Astrocyte (in vitro differentiated cells and primary cell): ENCODE measurements at regions not wholly inside any gene's neighbourhood (a gene's known extent, or its start where the extent isn't known, plus 50 kb on each side); places are given as distances from the start of the nearest gene placed in this dataset.

Source experiments
- DNase-seq: peaks from one replicate; pipeline ENCODE4 v3.0.0-alpha.2; 2010; ENCODE audit warnings: low read depth
- FAIRE-seq: peaks from 2 replicates; lab custom pipeline; 2011; peaks lifted over from hg19 to GRCh38; lab: Jason Lieb, UNC
- H2AFZ ChIP-seq: 2 replicates; pipeline ENCODE4 v1.6.0; 2012; ENCODE audit warnings: low read depth, low read length, inconsistent platforms
- H3K27ac ChIP-seq: 2 replicates; pipeline ENCODE4 v1.5.1; 2011; ENCODE audit warnings: low read depth, low read length, inconsistent platforms
- H3K27me3 ChIP-seq: 2 replicates; pipeline ENCODE4 v1.6.0; 2011; ENCODE audit warnings: low read length, inconsistent platforms; ENCODE audit not compliant: insufficient read depth
- H3K36me3 ChIP-seq: 2 replicates; pipeline ENCODE4 v1.5.1; 2011; ENCODE audit warnings: low read length, inconsistent platforms; ENCODE audit not compliant: insufficient read depth
- H3K4me1 ChIP-seq: 2 replicates; pipeline ENCODE4 v1.5.1; 2011; ENCODE audit warnings: low read length, inconsistent platforms; ENCODE audit not compliant: insufficient read depth
- H3K4me2 ChIP-seq: 2 replicates; pipeline ENCODE4 v1.6.0; 2012; ENCODE audit warnings: low read length, inconsistent platforms
- H3K4me3 ChIP-seq: 2 replicates; pipeline ENCODE4 v1.5.1; 2011; ENCODE audit warnings: low read depth, mild to moderate bottlenecking, low read length, inconsistent platforms; ENCODE audit not compliant: insufficient read depth
- H3K79me2 ChIP-seq: 2 replicates; pipeline ENCODE4 v1.6.0; 2012; ENCODE audit warnings: mild to moderate bottlenecking, low read length, inconsistent platforms; ENCODE audit not compliant: insufficient read depth
- H3K9ac ChIP-seq: 2 replicates; pipeline ENCODE4 v1.6.0; 2012; ENCODE audit warnings: mild to moderate bottlenecking, low read length, inconsistent platforms
- H3K9me3 ChIP-seq: 2 replicates; pipeline ENCODE4 v1.5.1; 2012; ENCODE audit warnings: low read depth, mild to moderate bottlenecking, low read length, inconsistent platforms; ENCODE audit not compliant: insufficient read depth
- H4K20me1 ChIP-seq: 2 replicates; pipeline ENCODE4 v1.6.0; 2012; ENCODE audit warnings: low read length, inconsistent platforms; ENCODE audit not compliant: insufficient read depth
- H3K27ac Mint-ChIP-seq: one replicate; pipeline ENCODE4 v1.8.0; 2021; ENCODE audit warnings: mild to moderate bottlenecking, mixed read lengths; ENCODE audit not compliant: unreplicated experiment
- H3K27me3 Mint-ChIP-seq: one replicate; pipeline ENCODE4 v1.8.0; 2021; ENCODE audit warnings: low read depth, mixed read lengths; ENCODE audit not compliant: unreplicated experiment
- H3K36me3 Mint-ChIP-seq: one replicate; pipeline ENCODE4 v1.8.0; 2021; ENCODE audit warnings: low read depth, mixed read lengths; ENCODE audit not compliant: unreplicated experiment
- H3K4me1 Mint-ChIP-seq: one replicate; pipeline ENCODE4 v1.8.0; 2021; ENCODE audit warnings: low read depth, mixed read lengths; ENCODE audit not compliant: unreplicated experiment
- H3K4me3 Mint-ChIP-seq: one replicate; pipeline ENCODE4 v1.8.0; 2021; ENCODE audit warnings: mild to moderate bottlenecking, moderate library complexity, mixed read lengths; ENCODE audit not compliant: unreplicated experiment
- H3K9me3 Mint-ChIP-seq: one replicate; pipeline ENCODE4 v1.8.0; 2021; ENCODE audit warnings: mild to moderate bottlenecking, mixed read lengths; ENCODE audit not compliant: unreplicated experiment
- CTCF ChIP-seq: IDR thresholded peaks from 2 replicates; pipeline ENCODE4 v1.5.1; 2011; ENCODE audit warnings: low read depth, mild to moderate bottlenecking, inconsistent platforms, low read length, moderate library complexity; ENCODE audit not compliant: insufficient read depth
- EZH2 ChIP-seq: IDR thresholded peaks from 2 replicates; pipeline ENCODE4 v1.6.1; 2012; ENCODE audit warnings: mild to moderate bottlenecking, low read length, inconsistent platforms; ENCODE audit not compliant: insufficient read depth

- no peaks in the 10 kb centered on the region for H3K36me3 Mint-ChIP-seq
- Histone ChIP-seq H2AFZ (no peak overlapping the region), H3K9ac (no peak overlapping the region), H3K4me1 (no peaks in the 10 kb centered on the region), H3K36me3 (no peaks in the 10 kb centered on the region), H3K4me3 (no peak overlapping the region), H3K9me3 (no peaks in the 10 kb centered on the region), H3K79me2 (no peaks in the 10 kb centered on the region), H4K20me1 (no peaks in the 10 kb centered on the region), H3K27ac (no peak overlapping the region), H3K27me3 (no peaks in the 10 kb centered on the region), H3K4me2 (no peak overlapping the region)
- H3K4me3 Mint-ChIP-seq: no peak overlapping the region
- no peak for DNase-seq
- TF ChIP-seq EZH2 (no peak), CTCF (no peak)
- H3K27me3 Mint-ChIP-seq: peaks cover 7% of the 10 kb centered on the region
- H3K9me3 Mint-ChIP-seq: no peaks in the 10 kb centered on the region
- H3K27ac Mint-ChIP-seq: no peak overlapping the region
- H3K4me1 Mint-ChIP-seq: no peaks in the 10 kb centered on the region
- no peak for FAIRE-seq
Measured at GRCh38 chr3:22351806-22352205, 600.8 kb upstream of the ZNF385D start.

GRCh38 chr3:22353126-22353525 lies 602.1 kb upstream of the ZNF385D start:
- Histone ChIP-seq H2AFZ (no peak overlapping the region), H3K27me3 (no peaks in the 10 kb centered on the region), H4K20me1 (no peaks in the 10 kb centered on the region), H3K4me2 (no peak overlapping the region), H3K27ac (no peak overlapping the region), H3K9ac (no peak overlapping the region), H3K36me3 (no peaks in the 10 kb centered on the region), H3K4me3 (no peak overlapping the region), H3K9me3 (no peaks in the 10 kb centered on the region), H3K79me2 (no peaks in the 10 kb centered on the region), H3K4me1 (no peaks in the 10 kb centered on the region)
- no peak for TF ChIP-seq CTCF
- no peak for TF ChIP-seq EZH2
- Mint-ChIP-seq H3K9me3 (no peaks in the 10 kb centered on the region), H3K36me3 (no peaks in the 10 kb centered on the region), H3K4me1 (no peaks in the 10 kb centered on the region), H3K27ac (no peak overlapping the region), H3K27me3 (peaks cover 7% of the 10 kb centered on the region), H3K4me3 (no peak overlapping the region)
- no peak for DNase-seq
- FAIRE-seq: no peak

GRCh38 chr3:22358334-22358733 lies 607.3 kb upstream of the ZNF385D start:
- TF ChIP-seq CTCF: no peak
- TF ChIP-seq EZH2: no peak
- no peaks in the 10 kb centered on the region for H4K20me1 ChIP-seq
- no peaks in the 10 kb centered on the region for H3K36me3 ChIP-seq
- Mint-ChIP-seq H3K27me3 (peaks cover 1% of the 10 kb centered on the region), H3K4me1 (peaks cover 7% of the 10 kb centered on the region), H3K9me3 (no peaks in the 10 kb centered on the region), H3K36me3 (no peaks in the 10 kb centered on the region), H3K4me3 (no peak overlapping the region), H3K27ac (no peak overlapping the region)
- FAIRE-seq (no peak), DNase-seq (no peak)
- H3K79me2 ChIP-seq: no peaks in the 10 kb centered on the region
- no peaks in the 10 kb centered on the region for H3K9me3 ChIP-seq
- H3K9ac ChIP-seq: no peak overlapping the region
- no peaks in the 10 kb centered on the region for H3K4me1 ChIP-seq
- H3K27me3 ChIP-seq: no peaks in the 10 kb centered on the region
- H3K27ac ChIP-seq: no peak overlapping the region
- no peak overlapping the region for H3K4me2 ChIP-seq
- H2AFZ ChIP-seq: no peak overlapping the region
- no peak overlapping the region for H3K4me3 ChIP-seq
